ENCODE measurements at regions not wholly inside any gene's neighbourhood (a gene's known extent, or its start where the extent isn't known, plus 50 kb on each side); places are given as distances from the start of the nearest gene placed in this dataset.

DNA sequence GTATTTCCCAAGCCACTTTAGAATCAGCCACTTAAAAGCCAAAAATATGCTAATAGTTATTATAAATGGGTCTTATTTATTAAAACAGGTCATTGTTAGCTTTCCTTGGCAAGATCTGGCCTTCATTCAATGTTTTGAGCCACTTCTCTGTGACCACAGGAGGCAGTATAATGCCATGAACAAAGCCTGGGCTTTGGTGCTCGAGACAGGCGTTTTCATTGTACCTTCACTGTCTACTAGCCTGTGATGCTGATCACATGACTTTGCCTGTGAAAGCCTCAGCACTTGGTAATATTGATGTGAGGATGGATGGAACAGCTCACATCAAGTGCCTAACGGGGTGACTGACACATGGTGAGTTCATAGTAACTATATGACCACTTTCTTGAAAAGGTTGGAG is 217.0 kb downstream of the RWDD3 start:
- TF ChIP-seq, protein P1, sequence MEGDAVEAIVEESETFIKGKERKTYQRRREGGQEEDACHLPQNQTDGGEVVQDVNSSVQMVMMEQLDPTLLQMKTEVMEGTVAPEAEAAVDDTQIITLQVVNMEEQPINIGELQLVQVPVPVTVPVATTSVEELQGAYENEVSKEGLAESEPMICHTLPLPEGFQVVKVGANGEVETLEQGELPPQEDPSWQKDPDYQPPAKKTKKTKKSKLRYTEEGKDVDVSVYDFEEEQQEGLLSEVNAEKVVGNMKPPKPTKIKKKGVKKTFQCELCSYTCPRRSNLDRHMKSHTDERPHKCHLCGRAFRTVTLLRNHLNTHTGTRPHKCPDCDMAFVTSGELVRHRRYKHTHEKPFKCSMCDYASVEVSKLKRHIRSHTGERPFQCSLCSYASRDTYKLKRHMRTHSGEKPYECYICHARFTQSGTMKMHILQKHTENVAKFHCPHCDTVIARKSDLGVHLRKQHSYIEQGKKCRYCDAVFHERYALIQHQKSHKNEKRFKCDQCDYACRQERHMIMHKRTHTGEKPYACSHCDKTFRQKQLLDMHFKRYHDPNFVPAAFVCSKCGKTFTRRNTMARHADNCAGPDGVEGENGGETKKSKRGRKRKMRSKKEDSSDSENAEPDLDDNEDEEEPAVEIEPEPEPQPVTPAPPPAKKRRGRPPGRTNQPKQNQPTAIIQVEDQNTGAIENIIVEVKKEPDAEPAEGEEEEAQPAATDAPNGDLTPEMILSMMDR (conservative IDR thresholded peaks at IDR 0.05; ENCODE audit: control insufficient read depth, insufficient read depth, low read depth, low read length): no peak
- no peak overlapping the region for H3K4me3 ChIP-seq (ENCODE audit: control insufficient read depth, low read depth, low read length)
- DNase-seq (ENCODE audit: low read depth): no peak

DNA sequence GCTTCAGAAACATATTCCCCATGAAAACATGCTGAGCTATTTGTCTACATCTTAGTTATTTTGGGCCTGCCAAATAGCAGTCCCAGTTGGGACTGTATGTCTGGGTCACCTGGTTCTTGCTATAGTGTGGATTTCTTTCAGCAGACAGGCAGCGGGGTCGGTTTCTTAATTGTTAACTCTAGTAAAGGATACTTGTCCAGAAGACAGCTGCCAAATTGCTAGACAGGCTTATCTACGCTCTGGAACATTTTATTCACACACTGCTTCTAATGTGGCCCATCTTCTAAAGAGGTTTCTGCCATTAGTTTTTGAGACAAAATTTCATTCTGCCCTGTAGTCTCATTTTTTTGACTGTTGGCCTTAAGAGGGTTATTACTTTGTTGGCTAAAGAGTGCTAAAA is 217.9 kb downstream of the RWDD3 start:
- DNase-seq (ENCODE audit: low read depth): no peak
- H3K4me3 ChIP-seq (ENCODE audit: control insufficient read depth, low read depth, low read length): no peak overlapping the region
- TF ChIP-seq, protein P1 (conservative IDR thresholded peaks at IDR 0.05; ENCODE audit: control insufficient read depth, insufficient read depth, low read depth, low read length): no peak

DNA sequence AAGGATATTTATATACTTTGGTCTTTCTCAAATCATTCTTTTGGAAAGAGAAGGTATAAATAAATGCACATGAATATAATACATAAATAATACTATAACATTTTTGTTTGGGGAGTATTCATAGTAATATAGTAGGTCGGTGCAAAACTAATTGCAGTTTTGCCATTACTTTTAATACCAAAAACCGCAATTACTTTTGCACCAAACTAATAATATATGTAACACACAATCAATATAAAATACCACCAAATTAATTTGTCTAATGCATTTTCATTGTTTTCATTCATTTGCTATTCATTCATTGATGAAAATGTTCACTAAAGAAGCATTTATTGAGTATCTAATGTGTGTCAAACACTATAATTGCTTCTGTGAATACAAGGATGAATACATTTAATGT is 219.0 kb downstream of the RWDD3 start:
- DNase-seq (ENCODE audit: low read depth): no peak
- no peak overlapping the region for H3K4me3 ChIP-seq (ENCODE audit: control insufficient read depth, low read depth, low read length)
- TF ChIP-seq, protein P1 (conservative IDR thresholded peaks at IDR 0.05; ENCODE audit: control insufficient read depth, insufficient read depth, low read depth, low read length): no peak

DNA sequence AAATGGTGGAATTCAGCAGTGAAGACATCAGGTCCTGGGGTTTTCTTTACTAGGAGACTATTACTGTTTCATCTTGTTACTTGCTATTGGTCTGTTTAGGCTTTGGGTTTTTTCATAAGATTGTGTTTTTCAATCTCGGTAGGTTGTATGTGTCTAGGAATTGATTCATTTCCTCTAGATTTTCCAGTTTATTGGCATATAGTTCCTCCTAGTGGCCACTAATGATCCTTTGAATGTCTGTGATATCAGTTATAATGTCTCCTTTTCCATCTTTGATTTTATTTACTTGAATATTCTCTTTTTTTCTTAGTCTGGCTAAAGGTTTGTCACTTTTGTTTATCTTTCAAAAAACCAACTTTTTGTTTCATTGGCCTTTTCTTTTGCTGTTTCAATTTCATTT is 233.0 kb downstream of the RWDD3 start:
- TF ChIP-seq, protein P1 (conservative IDR thresholded peaks at IDR 0.05; ENCODE audit: control insufficient read depth, insufficient read depth, low read depth, low read length): no peak
- no peak for DNase-seq (ENCODE audit: low read depth)
- H3K4me3 ChIP-seq (ENCODE audit: control insufficient read depth, low read depth, low read length): no peak overlapping the region

DNA sequence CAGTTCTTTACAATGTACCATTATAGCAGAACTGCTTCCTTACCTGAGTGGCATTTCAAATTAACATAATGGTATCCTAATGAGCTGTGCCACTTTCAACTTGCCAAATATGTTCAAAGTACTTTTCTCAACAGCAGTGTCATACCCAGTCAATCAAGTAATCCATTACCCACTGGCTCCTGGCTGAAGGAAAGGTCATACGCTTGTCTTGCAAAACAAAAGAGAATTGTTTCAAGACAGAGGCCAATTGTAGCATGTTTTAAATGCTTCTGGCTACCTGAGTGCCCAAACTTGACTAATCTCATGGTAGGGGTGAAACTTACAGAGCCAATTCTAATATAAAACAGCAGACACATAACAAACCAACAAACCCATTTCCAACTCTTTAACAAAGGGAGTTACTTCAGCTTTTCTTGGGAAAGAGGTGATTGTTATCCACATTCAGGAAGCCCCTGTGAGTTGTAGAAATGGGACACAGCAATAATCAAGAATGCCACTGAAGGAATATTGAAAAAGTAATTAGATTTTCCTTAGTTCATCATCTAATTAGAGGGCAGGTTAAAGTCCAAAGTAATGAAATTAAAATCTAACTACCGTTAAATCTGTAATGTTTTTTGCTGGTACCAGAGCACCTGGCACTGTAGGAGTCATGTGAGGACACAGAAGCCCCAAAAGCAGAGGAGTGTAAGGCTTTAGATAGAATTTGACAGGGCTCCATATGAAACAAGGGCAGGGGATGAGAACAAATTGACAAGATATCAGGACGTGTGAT is 241.9 kb downstream of the RWDD3 start:
- no peak for DNase-seq (ENCODE audit: low read depth)
- TF ChIP-seq, protein P1 (conservative IDR thresholded peaks at IDR 0.05; ENCODE audit: control insufficient read depth, insufficient read depth, low read depth, low read length): no peak
- no peak overlapping the region for H3K4me3 ChIP-seq (ENCODE audit: control insufficient read depth, low read depth, low read length)

DNA sequence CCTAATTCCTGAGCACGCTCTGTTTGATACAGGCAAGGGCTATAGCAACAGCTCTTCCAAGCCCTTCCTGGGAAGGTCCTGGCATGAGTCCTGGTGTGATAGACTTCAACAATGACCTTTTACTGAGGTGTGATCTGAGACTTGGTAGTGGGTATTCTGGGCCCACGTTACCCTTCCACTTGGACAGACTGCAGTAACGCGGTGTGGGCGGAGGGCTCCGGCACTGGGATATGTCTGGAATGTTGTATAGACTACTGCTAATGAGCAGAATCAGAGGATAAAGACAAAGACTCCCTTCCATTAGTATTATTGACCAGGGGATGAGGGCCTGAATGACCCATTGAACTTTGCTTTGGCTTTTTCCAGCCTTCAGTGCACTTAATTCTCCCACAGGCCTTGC is 262.3 kb downstream of the RWDD3 start:
- TF ChIP-seq, protein P1 (conservative IDR thresholded peaks at IDR 0.05; ENCODE audit: control insufficient read depth, insufficient read depth, low read depth, low read length): no peak
- DNase-seq (ENCODE audit: low read depth): no peak
- no peak overlapping the region for H3K4me3 ChIP-seq (ENCODE audit: control insufficient read depth, low read depth, low read length)

All from fibroblast of mammary gland (primary cell).